Small intestine (tissue), 7 donors: ENCODE measurements at regions not wholly inside any gene's neighbourhood (a gene's known extent, or its start where the extent isn't known, plus 50 kb on each side); places are given as distances from the start of the nearest gene placed in this dataset.

Experiments
- DNase-seq, 2 donors: peaks; one replicate each; pipeline versions ENCODE4 v3.0.0 to v3.0.0-alpha.2; 2013
- FAIRE-seq: peaks from 2 replicates; lab custom pipeline; 2012; peaks lifted over from hg19 to GRCh38; lab: Jason Lieb, UNC
- H3K27ac ChIP-seq, 3 donors: one replicate each; pipeline ENCODE4 v1.5.1; 2013; ENCODE audit warnings: low read length in 2 of 3, mild to moderate bottlenecking in 2 of 3, control low read depth in 1 of 3, inconsistent platforms in 1 of 3, low read depth in 1 of 3, moderate library complexity in 1 of 3
- H3K27me3 ChIP-seq, 3 donors: one replicate each; pipeline ENCODE4 v1.6.1; 2013; ENCODE audit warnings: low read length in 3 of 3, inconsistent platforms in 1 of 3; ENCODE audit not compliant: control insufficient read depth in 3 of 3, insufficient read depth in 3 of 3
- H3K36me3 ChIP-seq, 3 donors: one replicate each; pipeline ENCODE4 v1.6.1; 2013; ENCODE audit warnings: low read length in 3 of 3, inconsistent platforms in 1 of 3, low read depth in 1 of 3, mild to moderate bottlenecking in 1 of 3, moderate library complexity in 1 of 3; ENCODE audit not compliant: control insufficient read depth in 3 of 3, insufficient read depth in 2 of 3
- H3K4me1 ChIP-seq, 3 donors: one replicate each; pipeline ENCODE4 v1.6.1; 2013; ENCODE audit warnings: low read length in 2 of 3, inconsistent platforms in 1 of 3, low read depth in 1 of 3, mild to moderate bottlenecking in 1 of 3, moderate library complexity in 1 of 3; ENCODE audit not compliant: control insufficient read depth in 3 of 3, insufficient read depth in 2 of 3
- H3K4me3 ChIP-seq, 3 donors: one replicate each; pipeline ENCODE4 v1.5.1; 2013; ENCODE audit warnings: low read length in 3 of 3, control low read depth in 1 of 3, inconsistent platforms in 1 of 3, low read depth in 1 of 3, mild to moderate bottlenecking in 1 of 3, moderate library complexity in 1 of 3
- H3K9me3 ChIP-seq, 2 donors: one replicate each; pipeline ENCODE4 v1.6.1; 2013; ENCODE audit warnings: low read depth in 1 of 2, low read length in 1 of 2; ENCODE audit not compliant: control insufficient read depth in 2 of 2, insufficient read depth in 1 of 2
- WGBS, 3 donors: extraction: QIAGEN DNeasy Blood & Tissue Kit; methylation state at CpG; one replicate each; pipeline ENCODE4 v1.1.7; 2013; 5-methylcytosine and 5-hydroxymethylcytosine counted together
- donor health status: healthy with polysubstance abuse.
- donor health status: control.
- donor health status: control.
- donor health status: Bipolar disorder and iron deficiency.
- donor health status: healthy.

DNA sequence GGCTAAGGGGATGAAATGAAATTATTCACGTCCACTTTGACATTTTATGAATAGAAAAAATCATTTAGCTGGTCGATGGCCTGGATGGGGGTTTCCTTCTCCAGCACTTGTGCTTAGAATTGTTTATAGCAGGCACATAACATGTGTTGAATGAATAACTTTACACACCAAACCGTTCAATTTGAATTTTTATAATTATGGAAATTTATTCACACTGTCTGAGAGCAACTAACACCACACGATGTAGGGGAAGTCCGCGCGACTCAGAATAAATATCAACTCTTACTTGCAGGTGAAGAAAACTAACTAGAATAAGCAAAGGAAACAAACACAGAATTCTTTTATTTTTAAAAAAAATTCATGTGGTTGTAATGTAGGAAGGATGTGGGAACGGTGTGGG, 81.3 kb downstream of the MINAR1 start:
- DNase-seq: no peak
- no peaks in the 10 kb centered on the region for H3K36me3 ChIP-seq
- no peak for FAIRE-seq

DNA sequence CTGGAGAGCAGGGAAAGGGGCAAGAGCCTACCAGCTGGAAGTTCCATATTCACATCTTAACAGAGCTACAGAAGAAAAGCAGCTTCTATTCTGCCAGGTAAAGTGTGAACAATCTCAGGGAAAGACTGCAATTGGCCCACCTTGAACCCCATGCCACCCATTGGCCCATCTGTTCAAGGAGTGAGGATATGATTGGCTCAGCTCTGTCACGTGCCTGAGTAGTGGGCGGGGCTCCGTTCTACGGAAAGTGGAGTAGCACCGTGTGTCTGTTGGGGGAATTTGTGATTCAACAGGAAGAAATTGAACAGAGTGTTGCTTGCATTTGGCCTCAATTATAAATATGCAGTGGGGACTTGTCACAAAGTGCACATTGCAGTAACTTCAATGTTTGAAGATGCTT, 81.8 kb downstream of the MINAR1 start:
- WGBS, 3 donors: 85 to 93% (median 87%) methylated on average over 5 of the region's 5 CpGs
- no peak for FAIRE-seq
- no peaks in the 10 kb centered on the region for H3K9me3 ChIP-seq

More for the DNA sequence above, 81.3 kb downstream of the MINAR1 start:
- Histone ChIP-seq H3K4me1 (no peaks in the 10 kb centered on the region), H3K27ac (no peak overlapping the region), H3K9me3 (no peaks in the 10 kb centered on the region), H3K27me3 (peaks cover 0 to 2% (median 0%) of the 10 kb centered on the region in 3 donors), H3K4me3 (no peak overlapping the region)
- WGBS, 3 donors: 75 to 82% (median 81%) methylated on average over 8 of the region's 8 CpGs

DNA sequence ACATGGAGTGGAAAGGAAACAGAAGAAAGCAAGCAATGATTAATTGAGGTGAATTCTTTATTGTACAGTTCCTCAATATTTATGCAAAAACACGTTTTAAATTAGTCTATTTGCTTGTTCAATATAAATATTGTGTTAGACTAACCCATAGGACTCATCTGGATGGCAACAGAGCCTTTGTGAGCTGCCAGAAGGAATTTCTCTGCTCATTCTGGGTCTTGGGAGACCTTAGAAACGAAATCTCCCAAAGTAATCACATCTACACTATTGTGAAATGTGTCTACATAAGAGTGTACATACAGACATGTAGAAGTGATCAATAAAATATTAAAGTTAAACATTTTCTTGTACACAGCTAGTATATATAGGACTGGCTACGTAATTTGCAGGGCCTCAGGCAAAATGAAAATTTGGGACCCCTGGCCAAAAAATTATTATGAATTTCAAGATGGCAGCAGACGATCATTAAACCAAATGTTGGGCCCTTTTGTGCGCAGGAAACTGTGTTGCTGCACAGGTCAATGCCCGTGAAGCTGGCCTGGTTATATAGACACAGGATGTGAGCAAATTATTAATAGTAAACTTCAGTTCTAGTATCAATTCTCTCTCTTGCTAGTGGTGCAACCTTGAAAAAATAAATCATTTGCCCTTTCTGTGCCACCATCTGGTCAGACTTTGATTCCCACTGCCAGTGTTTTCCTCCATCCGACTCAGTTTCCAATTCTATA, 83.3 kb downstream of the MINAR1 start:
- FAIRE-seq: no peak
- H3K36me3 ChIP-seq: no peaks in the 10 kb centered on the region
- H3K4me3 ChIP-seq: no peak overlapping the region
- H3K27ac ChIP-seq: no peak overlapping the region
- no peak for DNase-seq
- H3K27me3 ChIP-seq: peaks cover 0 to 4% (median 0%) of the 10 kb centered on the region in 3 donors
- WGBS, 3 donors: 62 to 68% (median 62%) methylated on average over 7 of the region's 7 CpGs
- H3K4me1 ChIP-seq: no peaks in the 10 kb centered on the region
- no peaks in the 10 kb centered on the region for H3K9me3 ChIP-seq

More for the DNA sequence above, 81.8 kb downstream of the MINAR1 start:
- no peaks in the 10 kb centered on the region for H3K36me3 ChIP-seq
- no peak overlapping the region for H3K27ac ChIP-seq
- H3K4me1 ChIP-seq: no peaks in the 10 kb centered on the region
- no peak overlapping the region for H3K4me3 ChIP-seq
- no peak for DNase-seq
- peaks cover 0 to 4% (median 0%) of the 10 kb centered on the region in 3 donors for H3K27me3 ChIP-seq

DNA sequence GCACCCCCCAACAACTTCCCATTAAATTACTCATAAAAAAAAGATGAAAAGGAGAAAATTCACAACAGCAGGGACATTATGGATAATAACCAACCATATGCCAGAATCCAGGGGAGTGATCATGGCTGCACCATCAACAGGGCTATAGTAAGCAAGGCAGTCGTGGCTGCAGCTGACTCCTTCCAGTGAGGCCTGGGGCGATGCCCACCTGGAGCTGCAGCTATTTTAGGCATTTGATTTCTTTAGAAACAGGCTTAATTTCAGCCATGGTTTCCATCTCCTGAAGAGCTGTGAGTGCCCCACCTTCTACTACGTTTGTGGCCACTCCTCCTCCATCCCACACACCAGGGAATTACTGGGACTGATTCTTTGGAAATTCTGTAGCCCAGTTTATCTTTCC, 84.0 kb downstream of the MINAR1 start:
- WGBS, 3 donors: 56 to 59% (median 58%) methylated on average over 3 of the region's 3 CpGs
- FAIRE-seq: no peak
- Histone ChIP-seq H3K27me3 (peaks cover 0 to 4% (median 0%) of the 10 kb centered on the region in 3 donors), H3K4me1 (no peaks in the 10 kb centered on the region), H3K36me3 (no peaks in the 10 kb centered on the region), H3K9me3 (no peaks in the 10 kb centered on the region), H3K4me3 (no peak overlapping the region), H3K27ac (no peak overlapping the region)
- DNase-seq: no peak

DNA sequence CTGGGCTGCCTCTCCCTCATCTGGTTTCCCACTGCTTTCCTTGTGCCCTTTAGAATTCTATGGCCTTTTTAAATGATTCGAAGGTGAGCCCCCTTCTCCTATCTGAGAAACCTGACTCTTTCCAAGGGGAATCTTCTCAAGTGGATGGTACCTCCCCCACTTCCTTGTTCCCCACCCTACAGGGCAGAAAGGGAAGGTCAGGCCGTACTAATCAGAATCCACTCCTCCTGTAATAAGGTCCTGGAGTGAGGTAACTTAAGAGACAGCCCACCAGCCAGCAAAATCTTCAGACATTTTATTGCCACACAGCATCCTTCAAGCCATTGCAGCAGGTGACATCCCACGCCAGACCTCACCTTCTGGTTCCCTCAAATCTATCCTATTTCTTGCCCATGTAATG, 84.5 kb downstream of the MINAR1 start:
- H3K27ac ChIP-seq: no peak overlapping the region
- no peaks in the 10 kb centered on the region for H3K9me3 ChIP-seq
- DNase-seq (no peak), FAIRE-seq (no peak)
- peaks cover 0 to 4% (median 0%) of the 10 kb centered on the region in 3 donors for H3K27me3 ChIP-seq
- no peaks in the 10 kb centered on the region for H3K4me1 ChIP-seq
- 73 to 79% (median 76%) methylated on average over 3 of the region's 3 CpGs for WGBS, 3 donors
- no peak overlapping the region for H3K4me3 ChIP-seq
- H3K36me3 ChIP-seq: no peaks in the 10 kb centered on the region

DNA sequence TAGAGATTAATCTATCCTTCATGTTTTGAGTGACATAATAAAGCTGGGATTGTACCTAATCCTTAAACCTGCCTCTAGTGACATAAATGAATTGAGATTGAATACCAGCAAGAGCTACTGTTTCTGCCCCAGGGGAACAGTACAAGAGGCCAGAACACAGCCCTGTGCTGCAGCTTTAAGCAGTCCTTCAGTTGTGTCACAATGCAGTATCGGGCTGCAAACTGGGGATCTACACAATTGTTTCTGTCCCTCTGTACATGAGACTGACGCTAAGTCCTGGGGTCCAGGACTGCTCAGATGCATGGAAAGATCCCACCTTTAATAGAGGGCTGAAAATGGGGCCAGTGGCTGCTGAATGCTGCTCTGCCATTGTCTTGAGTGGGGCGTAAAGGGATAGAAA, 87.5 kb downstream of the MINAR1 start:
- Histone ChIP-seq H3K36me3 (no peaks in the 10 kb centered on the region), H3K27ac (no peak overlapping the region), H3K27me3 (peaks cover 0 to 5% (median 0%) of the 10 kb centered on the region in 3 donors), H3K4me1 (no peaks in the 10 kb centered on the region), H3K4me3 (no peak overlapping the region), H3K9me3 (no peaks in the 10 kb centered on the region)
- FAIRE-seq: no peak
- 84 to 89% (median 87%) methylated on average over 3 of the region's 3 CpGs for WGBS, 3 donors
- no peak for DNase-seq

DNA sequence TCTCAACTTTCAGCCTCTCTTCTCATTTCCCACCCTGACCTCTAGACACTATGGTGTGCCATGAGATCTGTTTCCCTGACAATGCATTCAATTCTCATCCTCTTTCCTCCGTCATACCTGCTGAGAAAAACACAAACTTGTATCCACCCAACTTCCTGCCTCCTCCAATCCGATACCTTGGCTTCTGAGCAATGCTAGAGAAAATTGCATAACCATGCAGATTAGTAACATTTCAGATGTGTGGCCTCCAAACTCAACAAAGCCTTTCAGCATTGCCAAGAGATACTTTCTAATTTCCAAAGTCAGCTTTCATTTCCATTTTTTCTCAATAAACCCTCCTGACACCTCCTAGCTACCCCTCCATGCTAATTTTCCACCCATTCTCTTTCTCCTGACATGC, 88.5 kb downstream of the MINAR1 start:
- H3K27me3 ChIP-seq: peaks cover 0 to 5% (median 0%) of the 10 kb centered on the region in 3 donors
- no peaks in the 10 kb centered on the region for H3K36me3 ChIP-seq
- H3K27ac ChIP-seq: no peak overlapping the region
- 73 to 82% (median 80%) methylated on average over 2 of the region's 2 CpGs for WGBS, 3 donors
- H3K4me1 ChIP-seq: no peaks in the 10 kb centered on the region
- FAIRE-seq: no peak
- H3K4me3 ChIP-seq: no peak overlapping the region
- DNase-seq: no peak
- no peaks in the 10 kb centered on the region for H3K9me3 ChIP-seq

DNA sequence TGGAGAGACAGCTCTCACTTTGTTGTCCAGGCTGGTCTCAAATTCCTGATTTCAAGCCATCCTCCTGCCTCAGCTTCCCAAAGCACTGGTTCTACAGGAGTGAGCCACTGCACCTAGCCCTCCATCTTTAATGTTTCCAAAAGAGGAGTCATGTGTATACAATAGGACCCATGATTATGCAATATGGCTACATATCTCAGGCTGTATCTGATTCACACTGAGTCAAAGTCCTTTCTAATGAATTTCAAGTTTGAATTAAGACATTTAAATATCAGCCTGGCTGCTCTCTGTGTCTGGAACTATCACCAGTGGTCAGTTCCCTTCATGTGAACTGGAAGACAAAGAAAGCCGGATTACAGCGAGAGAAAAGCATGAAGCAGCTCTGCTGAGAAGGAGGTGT, 90.5 kb downstream of the MINAR1 start:
- no peak overlapping the region for H3K27ac ChIP-seq
- DNase-seq: no peak
- no peak for FAIRE-seq
- H3K36me3 ChIP-seq: no peaks in the 10 kb centered on the region
- 83 to 100% (median 94%) methylated on average over 2 of the region's 2 CpGs for WGBS, 3 donors
- no peaks in the 10 kb centered on the region for H3K4me1 ChIP-seq
- H3K27me3 ChIP-seq: peaks cover 0 to 5% (median 0%) of the 10 kb centered on the region in 3 donors
- H3K9me3 ChIP-seq: no peaks in the 10 kb centered on the region
- H3K4me3 ChIP-seq: no peak overlapping the region

DNA sequence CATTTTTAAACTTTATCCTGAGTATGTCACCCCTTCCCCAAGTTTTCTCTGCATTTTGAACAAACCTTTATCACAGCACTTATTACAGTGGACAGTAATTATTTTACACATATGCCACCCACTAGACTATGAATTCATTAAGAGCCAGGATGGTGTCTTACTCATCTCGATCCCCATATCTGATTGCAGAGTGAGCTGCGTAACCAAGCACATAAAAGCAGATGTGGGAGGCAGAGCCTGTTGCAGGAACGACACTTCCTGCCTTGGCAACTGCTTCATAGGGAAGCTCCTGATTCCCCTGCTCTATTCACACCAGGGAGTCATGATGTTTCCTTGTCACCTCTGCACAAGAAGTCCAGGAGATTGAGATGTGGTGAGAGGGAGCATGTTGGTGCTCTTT, 91.1 kb downstream of the MINAR1 start:
- DNase-seq: no peak
- no peaks in the 10 kb centered on the region for H3K9me3 ChIP-seq
- no peaks in the 10 kb centered on the region for H3K4me1 ChIP-seq
- FAIRE-seq: no peak
- WGBS, 3 donors: 60 to 67% (median 65%) methylated on average over 3 of the region's 3 CpGs
- no peak overlapping the region for H3K4me3 ChIP-seq
- no peak overlapping the region for H3K27ac ChIP-seq
- H3K36me3 ChIP-seq: no peaks in the 10 kb centered on the region
- H3K27me3 ChIP-seq: peaks cover 0 to 5% (median 0%) of the 10 kb centered on the region in 3 donors
